OCI-LY3 (cell line): ENCODE measurements at regions not wholly inside any gene's neighbourhood (a gene's known extent, or its start where the extent isn't known, plus 50 kb on each side); places are given as distances from the start of the nearest gene placed in this dataset.

Experiments used
- CTCF ChIP-seq: fragments of 200-600, 300-600 bp; sonication (generic); IDR thresholded peaks from 2 replicates; pipeline ENCODE4 v1.5.1; 2014; ENCODE audit warnings: antibody characterized with exemption, low read length, low read depth
- EZH2phosphoT487 ChIP-seq: fragments of 200-600 bp; shearing (Covaris generic); IDR thresholded peaks from 2 replicates; pipeline ENCODE4 v1.6.1; 2018; ENCODE audit warnings: antibody characterized with exemption, mixed run types, low read depth

DNA sequence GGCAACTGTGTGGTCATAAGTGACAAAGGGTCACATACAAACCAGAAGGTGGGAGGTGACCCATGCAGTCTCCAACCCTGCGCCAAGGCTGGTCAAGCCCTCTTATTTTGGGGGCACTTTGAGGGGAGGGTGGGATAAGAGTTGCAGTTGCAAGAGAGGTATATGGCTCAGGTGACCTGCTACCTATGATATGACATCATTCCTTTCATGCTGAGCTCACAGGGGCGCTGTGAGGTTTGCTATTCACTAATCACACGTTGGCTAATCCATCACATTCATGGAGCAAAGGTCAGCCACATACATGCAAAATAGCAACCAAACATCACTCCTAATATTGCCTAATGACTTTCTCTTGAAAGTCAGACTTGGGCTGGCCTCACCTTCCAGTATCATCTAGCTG is 72.0 kb upstream of the PAXBP1 start:
- TF ChIP-seq CTCF (no peak), EZH2phosphoT487 (no peak)
